A673 (cell line): ENCODE measurements at regions not wholly inside any gene's neighbourhood (a gene's known extent, or its start where the extent isn't known, plus 50 kb on each side); places are given as distances from the start of the nearest gene placed in this dataset.

ENCODE experiments used
- EZH2 ChIP-seq: fragments of 200-600 bp; sonication (generic); IDR thresholded peaks from 2 replicates; pipeline ENCODE4 v1.6.1; 2017; ENCODE audit warnings: borderline replicate concordance, low read depth, mild to moderate bottlenecking, mixed read lengths, antibody characterized with exemption, low read length; ENCODE audit not compliant: poor library complexity, severe bottlenecking
- TF ChIP-seq, protein P1 (sequence below): fragments of 300-800, 200-600 bp; sonication (generic); conservative IDR thresholded peaks from 2 replicates; pipeline ENCODE4 v1.5.1; 2017; ENCODE audit warnings: low read depth, mild to moderate bottlenecking, antibody characterized with exemption, low read length, moderate library complexity, mixed read lengths

DNA sequence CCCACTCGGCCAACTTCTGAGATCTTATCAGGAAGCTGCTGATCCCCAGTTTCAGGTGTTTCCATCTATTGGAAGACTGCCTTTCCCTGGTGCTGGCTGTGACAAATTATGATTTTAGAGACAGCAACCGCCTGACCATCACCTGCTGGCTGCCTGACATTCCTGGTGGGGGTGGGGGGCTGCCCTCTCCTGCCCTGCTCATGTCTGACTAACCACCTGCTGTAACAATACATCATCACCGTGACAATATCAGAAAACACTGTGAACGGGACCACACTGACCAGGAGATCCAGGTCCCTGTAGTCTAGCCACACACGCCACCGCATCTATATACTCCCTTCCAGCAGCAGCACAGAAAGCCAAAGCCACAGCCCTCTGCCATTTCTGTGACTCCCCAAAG, 537.5 kb downstream of the QKI start:
- TF ChIP-seq, protein P1, sequence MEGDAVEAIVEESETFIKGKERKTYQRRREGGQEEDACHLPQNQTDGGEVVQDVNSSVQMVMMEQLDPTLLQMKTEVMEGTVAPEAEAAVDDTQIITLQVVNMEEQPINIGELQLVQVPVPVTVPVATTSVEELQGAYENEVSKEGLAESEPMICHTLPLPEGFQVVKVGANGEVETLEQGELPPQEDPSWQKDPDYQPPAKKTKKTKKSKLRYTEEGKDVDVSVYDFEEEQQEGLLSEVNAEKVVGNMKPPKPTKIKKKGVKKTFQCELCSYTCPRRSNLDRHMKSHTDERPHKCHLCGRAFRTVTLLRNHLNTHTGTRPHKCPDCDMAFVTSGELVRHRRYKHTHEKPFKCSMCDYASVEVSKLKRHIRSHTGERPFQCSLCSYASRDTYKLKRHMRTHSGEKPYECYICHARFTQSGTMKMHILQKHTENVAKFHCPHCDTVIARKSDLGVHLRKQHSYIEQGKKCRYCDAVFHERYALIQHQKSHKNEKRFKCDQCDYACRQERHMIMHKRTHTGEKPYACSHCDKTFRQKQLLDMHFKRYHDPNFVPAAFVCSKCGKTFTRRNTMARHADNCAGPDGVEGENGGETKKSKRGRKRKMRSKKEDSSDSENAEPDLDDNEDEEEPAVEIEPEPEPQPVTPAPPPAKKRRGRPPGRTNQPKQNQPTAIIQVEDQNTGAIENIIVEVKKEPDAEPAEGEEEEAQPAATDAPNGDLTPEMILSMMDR: no peak
- TF ChIP-seq EZH2: no peak
